ENCODE measurements at regions not wholly inside any gene's neighbourhood (a gene's known extent, or its start where the extent isn't known, plus 50 kb on each side); places are given as distances from the start of the nearest gene placed in this dataset.

GRCh38 chr3:7854266-7854665, 647.4 kb upstream of the LMCD1 start:
- POLR2A ChIA-PET: no interaction called here

DNA sequence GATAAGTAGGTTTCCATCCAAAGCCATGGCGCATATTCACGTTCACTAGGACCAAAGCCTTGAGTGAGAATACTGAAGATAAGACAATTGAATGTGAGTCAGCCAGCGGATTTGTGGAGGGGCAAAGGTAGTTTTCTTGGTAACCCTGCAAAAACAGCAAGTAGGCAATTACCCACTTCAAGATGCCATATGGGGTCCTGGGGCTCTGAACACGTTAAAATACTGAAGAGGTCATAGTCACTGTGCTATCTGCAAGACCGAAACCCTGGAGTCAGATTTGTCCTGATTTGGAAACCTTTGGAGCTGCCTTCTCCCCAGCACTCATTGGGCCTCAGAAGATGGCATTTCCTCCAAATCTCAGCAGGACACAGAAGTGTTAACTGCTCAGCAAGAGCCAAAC, 646.9 kb upstream of the LMCD1 start:
- Histone ChIP-seq H3K27ac (ENCODE audit: low read length) (no peak overlapping the region), H3K36me3 (ENCODE audit: control insufficient read depth, insufficient read depth, low read length) (no peaks in the 10 kb centered on the region), H3K27me3 (ENCODE audit: control insufficient read depth, insufficient read depth, low read length) (no peaks in the 10 kb centered on the region), H3K4me3 (ENCODE audit: low read depth in 2 of 2, low read length in 2 of 2) (no peak overlapping the region), H3K4me1 (ENCODE audit: control insufficient read depth, insufficient read depth, low read length) (no peaks in the 10 kb centered on the region), H3K9me3 (ENCODE audit: control insufficient read depth, insufficient read depth, low read depth, low read length) (no peaks in the 10 kb centered on the region)
- in situ Hi-C loops (cut with HindIII; ENCODE audit: low pct_unique_long_range_greater_than_20kb, low sequenced_read_pairs) (no loop called here), intact Hi-C loops (cut with micrococcal nuclease; ENCODE audit: unreplicated experiment) (no loop called here)
- TF ChIP-seq TCF7L2 (IDR thresholded peaks at IDR 0.05; ENCODE audit: low read depth, low read length) (no peak), SIN3A (IDR thresholded peaks at IDR 0.05; ENCODE audit: borderline replicate concordance, insufficient read depth, low read depth, low read length) (no peak)
- TF ChIP-seq, protein P1, sequence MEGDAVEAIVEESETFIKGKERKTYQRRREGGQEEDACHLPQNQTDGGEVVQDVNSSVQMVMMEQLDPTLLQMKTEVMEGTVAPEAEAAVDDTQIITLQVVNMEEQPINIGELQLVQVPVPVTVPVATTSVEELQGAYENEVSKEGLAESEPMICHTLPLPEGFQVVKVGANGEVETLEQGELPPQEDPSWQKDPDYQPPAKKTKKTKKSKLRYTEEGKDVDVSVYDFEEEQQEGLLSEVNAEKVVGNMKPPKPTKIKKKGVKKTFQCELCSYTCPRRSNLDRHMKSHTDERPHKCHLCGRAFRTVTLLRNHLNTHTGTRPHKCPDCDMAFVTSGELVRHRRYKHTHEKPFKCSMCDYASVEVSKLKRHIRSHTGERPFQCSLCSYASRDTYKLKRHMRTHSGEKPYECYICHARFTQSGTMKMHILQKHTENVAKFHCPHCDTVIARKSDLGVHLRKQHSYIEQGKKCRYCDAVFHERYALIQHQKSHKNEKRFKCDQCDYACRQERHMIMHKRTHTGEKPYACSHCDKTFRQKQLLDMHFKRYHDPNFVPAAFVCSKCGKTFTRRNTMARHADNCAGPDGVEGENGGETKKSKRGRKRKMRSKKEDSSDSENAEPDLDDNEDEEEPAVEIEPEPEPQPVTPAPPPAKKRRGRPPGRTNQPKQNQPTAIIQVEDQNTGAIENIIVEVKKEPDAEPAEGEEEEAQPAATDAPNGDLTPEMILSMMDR (IDR thresholded peaks at IDR 0.05): no peak
- no TSS peak for BruUV-seq (replicated peaks)
- CTCF ChIA-PET: no interaction called here
- POLR2A ChIA-PET: no interaction called here
- no peak for ATAC-seq
- DNase-seq (ENCODE audit: low read depth, low spot score): no peak

More at GRCh38 chr3:7854266-7854665, 647.4 kb upstream of the LMCD1 start:
- DNase-seq (ENCODE audit: low read depth, low spot score) (no peak), ATAC-seq (no peak)
- no peaks in the 10 kb centered on the region for H3K4me1 ChIP-seq (ENCODE audit: control insufficient read depth, insufficient read depth, low read length)
- BruUV-seq (replicated peaks): no TSS peak
- H3K27ac ChIP-seq (ENCODE audit: low read length): no peak overlapping the region
- no peak for TF ChIP-seq SIN3A (IDR thresholded peaks at IDR 0.05; ENCODE audit: borderline replicate concordance, insufficient read depth, low read depth, low read length)
- TF ChIP-seq POLR2AphosphoS5 (IDR thresholded peaks at IDR 0.05; ENCODE audit: low read depth, low read length): no peak
- TF ChIP-seq, protein P1 (IDR thresholded peaks at IDR 0.05): no peak
- in situ Hi-C loops (cut with HindIII; ENCODE audit: low pct_unique_long_range_greater_than_20kb, low sequenced_read_pairs) (no loop called here), intact Hi-C loops (cut with micrococcal nuclease; ENCODE audit: unreplicated experiment) (no loop called here)
- H3K27me3 ChIP-seq (ENCODE audit: control insufficient read depth, insufficient read depth, low read length): no peaks in the 10 kb centered on the region
- H3K36me3 ChIP-seq (ENCODE audit: control insufficient read depth, insufficient read depth, low read length): no peaks in the 10 kb centered on the region
- CTCF ChIA-PET: no interaction called here
- H3K4me3 ChIP-seq (ENCODE audit: low read depth in 2 of 2, low read length in 2 of 2): no peak overlapping the region
- H3K9me3 ChIP-seq (ENCODE audit: control insufficient read depth, insufficient read depth, low read depth, low read length): no peaks in the 10 kb centered on the region

DNA sequence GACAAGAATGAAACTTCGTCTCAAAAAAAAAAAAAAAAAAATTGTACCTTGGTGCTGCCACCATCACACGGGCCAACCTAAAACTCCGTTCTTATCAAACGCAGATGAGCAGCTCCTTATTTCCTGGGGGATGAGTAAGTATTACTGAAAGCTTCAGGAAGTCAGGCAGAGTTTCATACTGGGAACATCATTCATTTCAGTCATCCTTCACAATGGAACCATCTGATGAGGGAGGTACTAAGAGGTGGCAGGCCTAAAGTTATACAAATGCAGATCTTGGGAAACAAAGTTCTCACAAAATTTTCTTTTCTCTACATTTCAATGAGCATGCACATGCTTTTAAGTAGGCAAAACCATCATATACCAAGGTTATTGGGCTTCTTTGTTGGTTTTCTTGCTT, 636.0 kb upstream of the LMCD1 start:
- BruUV-seq (replicated peaks): no TSS peak
- H3K36me3 ChIP-seq (ENCODE audit: control insufficient read depth, insufficient read depth, low read length): no peaks in the 10 kb centered on the region
- intact Hi-C loops (cut with micrococcal nuclease; ENCODE audit: unreplicated experiment): no loop called here
- H3K27me3 ChIP-seq (ENCODE audit: control insufficient read depth, insufficient read depth, low read length): no peaks in the 10 kb centered on the region
- in situ Hi-C loops (cut with HindIII; ENCODE audit: low pct_unique_long_range_greater_than_20kb, low sequenced_read_pairs): no loop called here
- POLR2A ChIA-PET: no interaction called here
- CTCF ChIA-PET: no interaction called here
- no peak overlapping the region for H3K27ac ChIP-seq (ENCODE audit: low read length)
- TF ChIP-seq, protein P2, sequence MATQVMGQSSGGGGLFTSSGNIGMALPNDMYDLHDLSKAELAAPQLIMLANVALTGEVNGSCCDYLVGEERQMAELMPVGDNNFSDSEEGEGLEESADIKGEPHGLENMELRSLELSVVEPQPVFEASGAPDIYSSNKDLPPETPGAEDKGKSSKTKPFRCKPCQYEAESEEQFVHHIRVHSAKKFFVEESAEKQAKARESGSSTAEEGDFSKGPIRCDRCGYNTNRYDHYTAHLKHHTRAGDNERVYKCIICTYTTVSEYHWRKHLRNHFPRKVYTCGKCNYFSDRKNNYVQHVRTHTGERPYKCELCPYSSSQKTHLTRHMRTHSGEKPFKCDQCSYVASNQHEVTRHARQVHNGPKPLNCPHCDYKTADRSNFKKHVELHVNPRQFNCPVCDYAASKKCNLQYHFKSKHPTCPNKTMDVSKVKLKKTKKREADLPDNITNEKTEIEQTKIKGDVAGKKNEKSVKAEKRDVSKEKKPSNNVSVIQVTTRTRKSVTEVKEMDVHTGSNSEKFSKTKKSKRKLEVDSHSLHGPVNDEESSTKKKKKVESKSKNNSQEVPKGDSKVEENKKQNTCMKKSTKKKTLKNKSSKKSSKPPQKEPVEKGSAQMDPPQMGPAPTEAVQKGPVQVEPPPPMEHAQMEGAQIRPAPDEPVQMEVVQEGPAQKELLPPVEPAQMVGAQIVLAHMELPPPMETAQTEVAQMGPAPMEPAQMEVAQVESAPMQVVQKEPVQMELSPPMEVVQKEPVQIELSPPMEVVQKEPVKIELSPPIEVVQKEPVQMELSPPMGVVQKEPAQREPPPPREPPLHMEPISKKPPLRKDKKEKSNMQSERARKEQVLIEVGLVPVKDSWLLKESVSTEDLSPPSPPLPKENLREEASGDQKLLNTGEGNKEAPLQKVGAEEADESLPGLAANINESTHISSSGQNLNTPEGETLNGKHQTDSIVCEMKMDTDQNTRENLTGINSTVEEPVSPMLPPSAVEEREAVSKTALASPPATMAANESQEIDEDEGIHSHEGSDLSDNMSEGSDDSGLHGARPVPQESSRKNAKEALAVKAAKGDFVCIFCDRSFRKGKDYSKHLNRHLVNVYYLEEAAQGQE (IDR thresholded peaks at IDR 0.05; ENCODE audit: insufficient read depth in 1 of 2, low read depth in 2 of 2, low read length in 1 of 2): no peak
- ATAC-seq (no peak), DNase-seq (ENCODE audit: low read depth, low spot score) (no peak)
- H3K9me3 ChIP-seq (ENCODE audit: control insufficient read depth, insufficient read depth, low read depth, low read length): no peaks in the 10 kb centered on the region
- no peaks in the 10 kb centered on the region for H3K4me1 ChIP-seq (ENCODE audit: control insufficient read depth, insufficient read depth, low read length)
- H3K4me3 ChIP-seq (ENCODE audit: low read depth in 2 of 2, low read length in 2 of 2): no peak overlapping the region
